ENCODE measurements at regions not wholly inside any gene's neighbourhood (a gene's known extent, or its start where the extent isn't known, plus 50 kb on each side); places are given as distances from the start of the nearest gene placed in this dataset.

DNA sequence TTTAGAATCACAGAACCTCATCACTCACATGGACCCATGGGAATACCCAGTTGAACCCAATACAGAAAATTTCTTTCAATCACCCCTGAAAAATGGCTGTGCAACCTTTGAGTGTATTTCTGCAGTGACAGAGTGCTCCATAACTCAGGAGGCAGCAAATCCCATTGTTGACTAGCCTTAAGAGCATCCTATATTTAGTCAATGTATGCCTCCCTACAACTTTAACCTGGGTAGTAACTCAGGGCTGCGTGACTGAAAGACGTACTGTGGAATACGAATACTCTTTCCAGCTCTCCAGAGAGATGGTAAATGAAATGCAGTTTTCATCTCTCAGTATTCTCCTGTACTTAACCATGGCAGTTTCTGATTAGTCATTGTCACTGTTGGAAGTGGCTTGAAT is 573.0 kb upstream of the POM121L12 start:
- H3K27ac Mint-ChIP-seq (ENCODE audit: unreplicated experiment), result no peak overlapping the region
- CTCF ChIA-PET, result no interaction called here
- TF ChIP-seq, protein P1, sequence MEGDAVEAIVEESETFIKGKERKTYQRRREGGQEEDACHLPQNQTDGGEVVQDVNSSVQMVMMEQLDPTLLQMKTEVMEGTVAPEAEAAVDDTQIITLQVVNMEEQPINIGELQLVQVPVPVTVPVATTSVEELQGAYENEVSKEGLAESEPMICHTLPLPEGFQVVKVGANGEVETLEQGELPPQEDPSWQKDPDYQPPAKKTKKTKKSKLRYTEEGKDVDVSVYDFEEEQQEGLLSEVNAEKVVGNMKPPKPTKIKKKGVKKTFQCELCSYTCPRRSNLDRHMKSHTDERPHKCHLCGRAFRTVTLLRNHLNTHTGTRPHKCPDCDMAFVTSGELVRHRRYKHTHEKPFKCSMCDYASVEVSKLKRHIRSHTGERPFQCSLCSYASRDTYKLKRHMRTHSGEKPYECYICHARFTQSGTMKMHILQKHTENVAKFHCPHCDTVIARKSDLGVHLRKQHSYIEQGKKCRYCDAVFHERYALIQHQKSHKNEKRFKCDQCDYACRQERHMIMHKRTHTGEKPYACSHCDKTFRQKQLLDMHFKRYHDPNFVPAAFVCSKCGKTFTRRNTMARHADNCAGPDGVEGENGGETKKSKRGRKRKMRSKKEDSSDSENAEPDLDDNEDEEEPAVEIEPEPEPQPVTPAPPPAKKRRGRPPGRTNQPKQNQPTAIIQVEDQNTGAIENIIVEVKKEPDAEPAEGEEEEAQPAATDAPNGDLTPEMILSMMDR (IDR thresholded peaks at IDR 0.05; ENCODE audit: unreplicated experiment), result no peak

GRCh38 chr7:52455571-52455970 is 579.9 kb upstream of the POM121L12 start:
- DNase-seq, result no peak
- Mint-ChIP-seq H3K36me3 (ENCODE audit: insufficient read depth, unreplicated experiment) (no peaks in the 10 kb centered on the region), H3K4me3 (ENCODE audit: low read depth, unreplicated experiment) (no peak overlapping the region), H3K9me3 (ENCODE audit: low read depth, unreplicated experiment) (peaks cover 29% of the 10 kb centered on the region), H3K27ac (ENCODE audit: unreplicated experiment) (no peak overlapping the region), H3K4me1 (ENCODE audit: low read depth, unreplicated experiment) (no peaks in the 10 kb centered on the region), H3K27me3 (ENCODE audit: unreplicated experiment) (no peaks in the 10 kb centered on the region)
- CTCF ChIA-PET, result interaction anchor here (0.5 kb wide), 1 partner anchor 22 kb away, joined by 3 read pairs; no protein-coding TSS in a partner anchor
- no TSS peak for BruUV-seq (replicated peaks)
- intact Hi-C loops (cut with micrococcal nuclease; ENCODE audit: unreplicated experiment), result no loop called here
- TF ChIP-seq, protein P1 (IDR thresholded peaks at IDR 0.05; ENCODE audit: unreplicated experiment), result no peak

More for the DNA sequence above, 573.0 kb upstream of the POM121L12 start:
- BruUV-seq (replicated peaks), result no TSS peak
- Mint-ChIP-seq H3K4me3 (ENCODE audit: low read depth, unreplicated experiment) (no peak overlapping the region), H3K9me3 (ENCODE audit: low read depth, unreplicated experiment) (peaks cover 23% of the 10 kb centered on the region), H3K27me3 (ENCODE audit: unreplicated experiment) (no peaks in the 10 kb centered on the region), H3K4me1 (ENCODE audit: low read depth, unreplicated experiment) (no peaks in the 10 kb centered on the region), H3K36me3 (ENCODE audit: insufficient read depth, unreplicated experiment) (no peaks in the 10 kb centered on the region)
- intact Hi-C loops (cut with micrococcal nuclease; ENCODE audit: unreplicated experiment), result no loop called here
- DNase-seq, result no peak

DNA sequence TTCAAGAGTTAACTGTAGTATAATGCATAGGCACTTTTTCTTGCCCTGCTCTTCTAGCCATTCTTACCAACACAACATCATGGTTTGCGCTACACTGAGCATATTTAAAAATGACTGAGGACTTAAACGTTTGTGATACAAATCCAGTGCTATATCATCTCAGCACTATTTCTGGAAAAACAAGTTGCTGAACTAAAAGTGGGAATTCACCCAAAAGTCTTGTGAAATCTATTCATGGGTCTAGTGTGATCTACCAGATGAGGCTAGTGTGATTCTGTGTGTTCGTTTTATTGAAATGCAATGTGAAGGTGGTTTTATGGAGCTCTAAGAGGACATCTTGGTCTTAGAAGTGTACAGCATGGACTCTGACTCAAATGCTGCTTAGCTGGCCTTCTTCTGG is 584.6 kb upstream of the POM121L12 start:
- peaks cover 16% of the 10 kb centered on the region for H3K9me3 Mint-ChIP-seq (ENCODE audit: low read depth, unreplicated experiment)
- BruUV-seq (replicated peaks), result no TSS peak
- CTCF ChIA-PET, result interaction anchor here (0.6 kb wide), 1 partner anchor 415 kb away, joined by 3 read pairs; no protein-coding TSS in a partner anchor
- no peak for DNase-seq
- no peaks in the 10 kb centered on the region for H3K27me3 Mint-ChIP-seq (ENCODE audit: unreplicated experiment)
- H3K4me3 Mint-ChIP-seq (ENCODE audit: low read depth, unreplicated experiment), result no peak overlapping the region
- TF ChIP-seq, protein P1 (IDR thresholded peaks at IDR 0.05; ENCODE audit: unreplicated experiment), result no peak
- H3K36me3 Mint-ChIP-seq (ENCODE audit: insufficient read depth, unreplicated experiment), result no peaks in the 10 kb centered on the region
- no peak overlapping the region for H3K27ac Mint-ChIP-seq (ENCODE audit: unreplicated experiment)
- H3K4me1 Mint-ChIP-seq (ENCODE audit: low read depth, unreplicated experiment), result no peaks in the 10 kb centered on the region
- intact Hi-C loops (cut with micrococcal nuclease; ENCODE audit: unreplicated experiment), result no loop called here

- BruUV-seq (replicated peaks), result no TSS peak
- Mint-ChIP-seq H3K9me3 (ENCODE audit: low read depth, unreplicated experiment) (peaks cover 17% of the 10 kb centered on the region), H3K36me3 (ENCODE audit: insufficient read depth, unreplicated experiment) (no peaks in the 10 kb centered on the region), H3K4me1 (ENCODE audit: low read depth, unreplicated experiment) (no peaks in the 10 kb centered on the region), H3K27ac (ENCODE audit: unreplicated experiment) (no peak overlapping the region), H3K4me3 (ENCODE audit: low read depth, unreplicated experiment) (no peak overlapping the region), H3K27me3 (ENCODE audit: unreplicated experiment) (no peaks in the 10 kb centered on the region)
- TF ChIP-seq, protein P1 (IDR thresholded peaks at IDR 0.05; ENCODE audit: unreplicated experiment), result no peak
- intact Hi-C loops (cut with micrococcal nuclease; ENCODE audit: unreplicated experiment), result no loop called here
- CTCF ChIA-PET, result no interaction called here
- DNase-seq, result no peak
Observed at GRCh38 chr7:52447581-52448180, 587.8 kb upstream of the POM121L12 start.

Measured in Calu3 (cell line).